Esophagus squamous epithelium (tissue), 5 donors: ENCODE measurements at regions not wholly inside any gene's neighbourhood (a gene's known extent, or its start where the extent isn't known, plus 50 kb on each side); places are given as distances from the start of the nearest gene placed in this dataset.

Experiments used
- DNase-seq: peaks from one replicate; lab custom pipeline; 2025; lab: John Stamatoyannopoulos, UW
- H3K27ac ChIP-seq, 4 donors: fragments of 200-600 bp; sonication (generic); one replicate each; pipeline ENCODE4 v1.5.1; 2016 to 2019; ENCODE audit warnings: mild to moderate bottlenecking in 1 of 4
- H3K27me3 ChIP-seq, 4 donors: fragments of 200-600 bp; sonication (generic); 1 replicate in 3 of 4; 2 replicates in 1 of 4; pipeline versions ENCODE4 v1.5.1 to v1.6.0; 2017 to 2021; ENCODE audit warnings: antibody characterized with exemption in 1 of 4
- H3K36me3 ChIP-seq, 3 donors: fragments of 200-600 bp; sonication (generic); one replicate each; pipeline ENCODE4 v1.5.1; 2016 to 2019
- H3K4me1 ChIP-seq, 3 donors: fragments of 200-600 bp; sonication (generic); one replicate each; pipeline ENCODE4 v1.5.1; 2017 to 2019
- H3K4me3 ChIP-seq, 4 donors: fragments of 200-600 bp; sonication (generic); 1 replicate in 3 of 4; 2 replicates in 1 of 4; pipeline ENCODE4 v1.5.1; 2016 to 2019; ENCODE audit warnings: mild to moderate bottlenecking in 2 of 4, moderate library complexity in 1 of 4
- H3K9me3 ChIP-seq, 3 donors: fragments of 200-600 bp; sonication (generic); one replicate each; pipeline ENCODE4 v1.5.1; 2016 to 2019
- CTCF ChIP-seq, 6 experiments: fragments of 450-650 bp in 4 of 6; fragments of 200-600 bp in 2 of 6; sonication (generic) in 2 of 6; IDR thresholded peaks; one replicate each; pipeline ENCODE4 v1.5.1; 2016 to 2019; ENCODE audit warnings: antibody characterized with exemption in 6 of 6, mild to moderate bottlenecking in 4 of 6, moderate library complexity in 4 of 6
- POLR2A ChIP-seq, 4 donors: fragments of 450-650 bp; IDR thresholded peaks; one replicate each; pipeline ENCODE4 v1.6.1; 2017; ENCODE audit warnings: antibody characterized with exemption in 4 of 4, mild to moderate bottlenecking in 4 of 4, moderate library complexity in 3 of 4
- WGBS, 2 donors: methylation state at CpG; one replicate each; pipeline ENCODE4 v1.1.5; 2018; 5-methylcytosine and 5-hydroxymethylcytosine counted together
- intact Hi-C: fragments of 100-400 bp; cut with DNase I; formaldehyde crosslinking; loops from one replicate; pipeline ENCODE4 v1.15.0; 2022
- donor health status: DM: yes; HTN: yes; CAD: no.

- intact Hi-C loops, result no loop called here
- TF ChIP-seq CTCF (IDR thresholded peaks at IDR 0.05), result no peak
- no peak for TF ChIP-seq POLR2A (IDR thresholded peaks at IDR 0.05)
- Histone ChIP-seq H3K9me3 (peaks cover 0 to 4% (median 0%) of the 10 kb centered on the region in 3 donors), H3K27ac (no peak overlapping the region), H3K36me3 (no peaks in the 10 kb centered on the region), H3K4me1 (no peaks in the 10 kb centered on the region), H3K4me3 (no peak overlapping the region), H3K27me3 (no peaks in the 10 kb centered on the region)
- no peak for DNase-seq
- 27 to 66% methylated on average over 2 of the region's 2 CpGs for WGBS, 2 donors
Measured at GRCh38 chrX:147832707-147833348, 78.9 kb upstream of the FMR1 start.

- Histone ChIP-seq H3K27ac (no peak overlapping the region), H3K36me3 (no peaks in the 10 kb centered on the region), H3K4me1 (no peaks in the 10 kb centered on the region), H3K27me3 (no peaks in the 10 kb centered on the region), H3K9me3 (no peaks in the 10 kb centered on the region), H3K4me3 (no peak overlapping the region)
- intact Hi-C loops, result no loop called here
- 14 to 27% methylated on average over 1 of the region's 1 CpG for WGBS, 2 donors
- no peak for DNase-seq
- TF ChIP-seq CTCF (IDR thresholded peaks at IDR 0.05) (peak in 2 of 6 experiments; percentile 25 to 39), POLR2A (IDR thresholded peaks at IDR 0.05) (no peak)
Measured at GRCh38 chrX:147838465-147839131, 73.1 kb upstream of the FMR1 start.

- TF ChIP-seq POLR2A (IDR thresholded peaks at IDR 0.05) (no peak), CTCF (IDR thresholded peaks at IDR 0.05) (no peak)
- WGBS, 2 donors, result 43 to 65% methylated on average over 3 of the region's 3 CpGs
- no peak for DNase-seq
- intact Hi-C loops, result no loop called here
- H3K27ac ChIP-seq, result no peak overlapping the region
- no peak overlapping the region for H3K4me3 ChIP-seq
- no peaks in the 10 kb centered on the region for H3K9me3 ChIP-seq
- H3K4me1 ChIP-seq, result no peaks in the 10 kb centered on the region
- no peaks in the 10 kb centered on the region for H3K27me3 ChIP-seq
- no peaks in the 10 kb centered on the region for H3K36me3 ChIP-seq
Measured at GRCh38 chrX:147846676-147847075, 65.0 kb upstream of the FMR1 start.

GRCh38 chrX:147847999-147848398 lies 63.7 kb upstream of the FMR1 start:
- Histone ChIP-seq H3K4me1 (no peaks in the 10 kb centered on the region), H3K27ac (no peak overlapping the region), H3K27me3 (no peaks in the 10 kb centered on the region), H3K4me3 (no peak overlapping the region), H3K36me3 (no peaks in the 10 kb centered on the region), H3K9me3 (no peaks in the 10 kb centered on the region)
- intact Hi-C loops, result no loop called here
- no peak for DNase-seq
- TF ChIP-seq POLR2A (IDR thresholded peaks at IDR 0.05) (no peak), CTCF (IDR thresholded peaks at IDR 0.05) (no peak)
- 40 to 53% methylated on average over 5 to 7 of the region's 7 CpGs for WGBS, 2 donors
